ENCODE measurements at regions not wholly inside any gene's neighbourhood (a gene's known extent, or its start where the extent isn't known, plus 50 kb on each side); places are given as distances from the start of the nearest gene placed in this dataset.

DNA sequence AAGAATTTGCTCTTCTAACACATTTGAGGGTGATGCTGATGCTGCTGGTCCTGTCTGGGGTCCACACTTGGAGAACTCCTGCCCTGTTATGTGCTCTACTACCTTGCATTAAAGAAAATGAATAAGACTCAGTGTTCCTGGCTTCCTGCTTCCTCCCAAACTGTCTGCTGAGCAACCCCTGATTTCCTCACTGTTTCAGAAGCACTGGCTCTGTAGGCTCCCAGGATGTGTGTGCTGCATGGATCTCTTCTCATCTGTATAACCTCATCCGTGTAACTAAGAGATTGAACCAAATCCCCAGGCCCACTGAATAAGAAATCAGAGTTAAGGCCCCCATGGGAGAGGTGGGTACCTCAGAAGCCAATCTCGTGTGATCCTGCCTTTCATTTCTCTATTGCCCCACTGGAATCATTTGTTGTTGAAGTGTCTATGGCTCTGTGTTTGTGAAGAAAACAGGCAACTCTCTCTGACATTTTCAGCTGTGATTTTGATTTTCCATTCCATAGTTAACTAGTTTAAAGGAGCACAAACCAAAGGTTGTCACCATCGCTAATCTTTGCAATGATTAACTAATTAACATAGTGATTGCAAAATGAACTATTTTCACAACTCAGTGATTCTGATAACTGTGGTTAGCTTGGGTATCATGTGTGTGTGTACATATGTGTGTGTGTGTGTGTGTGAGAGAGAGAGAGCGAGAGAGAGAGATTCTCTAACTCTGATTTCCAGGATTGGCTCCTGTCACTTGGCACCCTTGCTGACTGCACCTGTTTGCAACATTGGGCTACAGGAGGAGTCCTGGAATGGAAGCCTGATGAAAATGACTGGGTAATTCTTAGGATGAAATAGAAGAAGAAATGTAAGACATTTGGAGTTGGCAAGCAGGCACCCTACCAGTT, 196.2 kb downstream of the SLC38A4 start:
- TF ChIP-seq EZH2 (IDR thresholded peaks at IDR 0.05; ENCODE audit: borderline replicate concordance, low read depth, low read length, severe bottlenecking): no peak
- TF ChIP-seq, protein P1, sequence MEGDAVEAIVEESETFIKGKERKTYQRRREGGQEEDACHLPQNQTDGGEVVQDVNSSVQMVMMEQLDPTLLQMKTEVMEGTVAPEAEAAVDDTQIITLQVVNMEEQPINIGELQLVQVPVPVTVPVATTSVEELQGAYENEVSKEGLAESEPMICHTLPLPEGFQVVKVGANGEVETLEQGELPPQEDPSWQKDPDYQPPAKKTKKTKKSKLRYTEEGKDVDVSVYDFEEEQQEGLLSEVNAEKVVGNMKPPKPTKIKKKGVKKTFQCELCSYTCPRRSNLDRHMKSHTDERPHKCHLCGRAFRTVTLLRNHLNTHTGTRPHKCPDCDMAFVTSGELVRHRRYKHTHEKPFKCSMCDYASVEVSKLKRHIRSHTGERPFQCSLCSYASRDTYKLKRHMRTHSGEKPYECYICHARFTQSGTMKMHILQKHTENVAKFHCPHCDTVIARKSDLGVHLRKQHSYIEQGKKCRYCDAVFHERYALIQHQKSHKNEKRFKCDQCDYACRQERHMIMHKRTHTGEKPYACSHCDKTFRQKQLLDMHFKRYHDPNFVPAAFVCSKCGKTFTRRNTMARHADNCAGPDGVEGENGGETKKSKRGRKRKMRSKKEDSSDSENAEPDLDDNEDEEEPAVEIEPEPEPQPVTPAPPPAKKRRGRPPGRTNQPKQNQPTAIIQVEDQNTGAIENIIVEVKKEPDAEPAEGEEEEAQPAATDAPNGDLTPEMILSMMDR (IDR thresholded peaks at IDR 0.05; ENCODE audit: extremely low read depth in 1 of 2, insufficient read depth in 1 of 2, low read depth in 1 of 2, low read length in 2 of 2): no peak
- TF ChIP-seq POLR2A (IDR thresholded peaks at IDR 0.05; ENCODE audit: low read depth, low read length): no peak
- no peak for TF ChIP-seq POLR2AphosphoS5 (IDR thresholded peaks at IDR 0.05; ENCODE audit: insufficient read depth, low read depth, low read length)
- TF ChIP-seq, protein P2, sequence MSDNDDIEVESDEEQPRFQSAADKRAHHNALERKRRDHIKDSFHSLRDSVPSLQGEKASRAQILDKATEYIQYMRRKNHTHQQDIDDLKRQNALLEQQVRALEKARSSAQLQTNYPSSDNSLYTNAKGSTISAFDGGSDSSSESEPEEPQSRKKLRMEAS (IDR thresholded peaks at IDR 0.05; ENCODE audit: insufficient read depth, insufficient read length): no peak
- TF ChIP-seq JUN (IDR thresholded peaks at IDR 0.05; ENCODE audit: borderline replicate concordance, insufficient read depth, insufficient read length, low read depth): no peak
- TF ChIP-seq GATA2 (IDR thresholded peaks at IDR 0.05; ENCODE audit: insufficient read depth, insufficient read length, low read depth, low read length): no peak
- TF ChIP-seq FOS (IDR thresholded peaks at IDR 0.05; ENCODE audit: borderline replicate concordance, insufficient read depth, low read length): no peak

Data from endothelial cell of umbilical vein (primary cell).